OCI-LY7 (cell line): ENCODE measurements at regions not wholly inside any gene's neighbourhood (a gene's known extent, or its start where the extent isn't known, plus 50 kb on each side); places are given as distances from the start of the nearest gene placed in this dataset.

Source experiments
- EZH2phosphoT487 ChIP-seq: fragments of 200-600 bp; sonication (generic); IDR thresholded peaks from 2 replicates; pipeline ENCODE4 v1.6.1; 2018; ENCODE audit warnings: low read depth, borderline replicate concordance, mild to moderate bottlenecking, mixed run types, antibody characterized with exemption, low read length, moderate library complexity, mixed read lengths
- TF ChIP-seq, protein P1 (sequence below): fragments of 200-600 bp; sonication (generic); conservative IDR thresholded peaks from 2 replicates; pipeline ENCODE4 v1.5.1; 2014; ENCODE audit warnings: mild to moderate bottlenecking, antibody characterized with exemption, low read length, moderate library complexity, mixed read lengths

DNA sequence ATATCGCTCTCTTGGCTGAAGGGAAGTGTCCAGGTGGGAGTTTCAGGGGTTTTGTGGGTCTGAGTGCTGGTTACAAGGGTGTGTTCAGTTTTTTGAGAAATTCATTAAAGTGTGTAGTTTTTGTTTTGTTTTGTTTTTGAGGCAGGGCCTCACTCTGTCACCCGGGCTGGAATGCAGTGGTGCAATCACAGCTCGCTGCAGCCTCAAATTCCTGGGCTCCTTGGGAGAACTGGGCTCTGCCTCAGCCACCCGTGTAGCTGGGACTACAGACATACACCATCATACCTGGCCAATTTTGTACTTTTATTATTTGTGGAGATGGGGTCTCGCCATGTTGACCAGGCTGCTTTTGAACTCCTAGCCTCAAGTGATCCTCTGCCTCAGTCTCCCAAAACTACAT lies 51.2 kb upstream of the RALGAPA2 start:
- TF ChIP-seq, protein P1, sequence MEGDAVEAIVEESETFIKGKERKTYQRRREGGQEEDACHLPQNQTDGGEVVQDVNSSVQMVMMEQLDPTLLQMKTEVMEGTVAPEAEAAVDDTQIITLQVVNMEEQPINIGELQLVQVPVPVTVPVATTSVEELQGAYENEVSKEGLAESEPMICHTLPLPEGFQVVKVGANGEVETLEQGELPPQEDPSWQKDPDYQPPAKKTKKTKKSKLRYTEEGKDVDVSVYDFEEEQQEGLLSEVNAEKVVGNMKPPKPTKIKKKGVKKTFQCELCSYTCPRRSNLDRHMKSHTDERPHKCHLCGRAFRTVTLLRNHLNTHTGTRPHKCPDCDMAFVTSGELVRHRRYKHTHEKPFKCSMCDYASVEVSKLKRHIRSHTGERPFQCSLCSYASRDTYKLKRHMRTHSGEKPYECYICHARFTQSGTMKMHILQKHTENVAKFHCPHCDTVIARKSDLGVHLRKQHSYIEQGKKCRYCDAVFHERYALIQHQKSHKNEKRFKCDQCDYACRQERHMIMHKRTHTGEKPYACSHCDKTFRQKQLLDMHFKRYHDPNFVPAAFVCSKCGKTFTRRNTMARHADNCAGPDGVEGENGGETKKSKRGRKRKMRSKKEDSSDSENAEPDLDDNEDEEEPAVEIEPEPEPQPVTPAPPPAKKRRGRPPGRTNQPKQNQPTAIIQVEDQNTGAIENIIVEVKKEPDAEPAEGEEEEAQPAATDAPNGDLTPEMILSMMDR = no peak
- no peak for TF ChIP-seq EZH2phosphoT487
